H9 (cell line): ENCODE measurements at regions not wholly inside any gene's neighbourhood (a gene's known extent, or its start where the extent isn't known, plus 50 kb on each side); places are given as distances from the start of the nearest gene placed in this dataset.

ENCODE experiments used
- DNase-seq: peaks from one replicate; pipeline ENCODE4 v3.0.0-alpha.2; 2017
- H2AFZ ChIP-seq: one replicate; pipeline ENCODE4 v1.6.1; 2013; ENCODE audit warnings: mild to moderate bottlenecking, low read length, control low read depth, moderate library complexity
- H2AK5ac ChIP-seq: 2 replicates; pipeline ENCODE4 v1.6.1; 2013; ENCODE audit warnings: low read length, control low read depth, mixed read lengths; ENCODE audit not compliant: insufficient read length
- H2BK120ac ChIP-seq: one replicate; pipeline ENCODE4 v1.6.1; 2013; ENCODE audit warnings: low read depth, mild to moderate bottlenecking, low read length, control low read depth, inconsistent platforms; ENCODE audit not compliant: poor library complexity, severe bottlenecking
- H2BK12ac ChIP-seq: 2 replicates; pipeline ENCODE4 v1.6.1; 2013; ENCODE audit warnings: low read length, control low read depth, mixed read lengths, low read depth; ENCODE audit not compliant: insufficient read length
- H2BK15ac ChIP-seq: 2 replicates; pipeline ENCODE4 v1.6.1; 2013; ENCODE audit warnings: low read depth, low read length, control low read depth
- H2BK20ac ChIP-seq: one replicate; pipeline ENCODE4 v1.6.1; 2013; ENCODE audit warnings: low read depth, mild to moderate bottlenecking, low read length, control low read depth, inconsistent platforms; ENCODE audit not compliant: poor library complexity, severe bottlenecking
- H2BK5ac ChIP-seq: 2 replicates; pipeline ENCODE4 v1.6.1; 2013; ENCODE audit warnings: low read length, control low read depth, mixed read lengths; ENCODE audit not compliant: insufficient read length
- H3K14ac ChIP-seq: 2 replicates; pipeline ENCODE4 v1.6.1; 2013; ENCODE audit warnings: low read length, control low read depth; ENCODE audit not compliant: insufficient read depth
- H3K18ac ChIP-seq: 2 replicates; pipeline ENCODE4 v1.6.1; 2013; ENCODE audit warnings: low read depth, mild to moderate bottlenecking, mixed read lengths, low read length, control low read depth; ENCODE audit not compliant: insufficient read length
- H3K23ac ChIP-seq: 2 replicates; pipeline ENCODE4 v1.6.1; 2013; ENCODE audit warnings: low read length, control low read depth, mixed read lengths, low read depth; ENCODE audit not compliant: insufficient read length
- H3K23me2 ChIP-seq: 2 replicates; pipeline ENCODE4 v1.6.1; 2013; ENCODE audit warnings: low read depth, mild to moderate bottlenecking, mixed read lengths, low read length, control low read depth; ENCODE audit not compliant: insufficient read length, poor library complexity, severe bottlenecking
- H3K27ac ChIP-seq: 2 replicates; pipeline ENCODE4 v1.5.1; 2013; ENCODE audit warnings: low read length, control low read depth, mixed read lengths, low read depth; ENCODE audit not compliant: insufficient read length
- H3K27me3 ChIP-seq: 2 replicates; pipeline ENCODE4 v1.6.1; 2013; ENCODE audit warnings: low read length, control low read depth, inconsistent platforms; ENCODE audit not compliant: insufficient read depth
- H3K4ac ChIP-seq: 2 replicates; pipeline ENCODE4 v1.6.1; 2013; ENCODE audit warnings: low read depth, mild to moderate bottlenecking, control low read depth, inconsistent platforms, low read length, moderate library complexity
- H3K4me1 ChIP-seq: 2 replicates; pipeline ENCODE4 v1.6.1; 2013; ENCODE audit warnings: low read length, control low read depth, inconsistent platforms; ENCODE audit not compliant: insufficient read depth
- H3K4me2 ChIP-seq: 2 replicates; pipeline ENCODE4 v1.6.1; 2013; ENCODE audit warnings: low read length, control low read depth, mixed read lengths; ENCODE audit not compliant: insufficient read length, insufficient read depth
- H3K56ac ChIP-seq: 2 replicates; pipeline ENCODE4 v1.6.1; 2013; ENCODE audit warnings: low read depth, mild to moderate bottlenecking, mixed read lengths, low read length, control low read depth; ENCODE audit not compliant: insufficient read length
- H3K79me1 ChIP-seq: 2 replicates; pipeline ENCODE4 v1.6.1; 2013; ENCODE audit warnings: low read depth, mild to moderate bottlenecking, moderate library complexity, low read length, control low read depth, inconsistent platforms; ENCODE audit not compliant: insufficient read depth, poor library complexity, severe bottlenecking
- H3K79me2 ChIP-seq: 2 replicates; pipeline ENCODE4 v1.6.1; 2013; ENCODE audit warnings: low read length, control low read depth, inconsistent platforms; ENCODE audit not compliant: insufficient read depth
- H3K9ac ChIP-seq: 2 replicates; pipeline ENCODE4 v1.6.1; 2013; ENCODE audit warnings: low read length, control low read depth, mixed read lengths; ENCODE audit not compliant: insufficient read length; ENCODE audit errors: extremely low read depth
- H3K9me3 ChIP-seq: one replicate; pipeline ENCODE4 v1.6.1; 2013; ENCODE audit warnings: low read depth, low read length, inconsistent platforms; ENCODE audit not compliant: control insufficient read depth
- H3T11ph ChIP-seq: one replicate; pipeline ENCODE4 v1.6.1; 2013; ENCODE audit warnings: mild to moderate bottlenecking, low read length, control low read depth, inconsistent platforms
- H4K20me1 ChIP-seq: one replicate; pipeline ENCODE4 v1.6.1; 2013; ENCODE audit not compliant: control insufficient read depth, insufficient read length, insufficient read depth
- H4K5ac ChIP-seq: 2 replicates; pipeline ENCODE4 v1.6.1; 2013; ENCODE audit warnings: low read depth, mild to moderate bottlenecking, mixed read lengths, low read length, control low read depth; ENCODE audit not compliant: insufficient read length
- H4K8ac ChIP-seq: replicated peaks from 2 replicates; pipeline ENCODE4 v1.6.1; 2013; ENCODE audit warnings: low read length, control low read depth, mixed read lengths, low read depth; ENCODE audit not compliant: insufficient read length
- H4K91ac ChIP-seq: 2 replicates; pipeline ENCODE4 v1.6.1; 2013; ENCODE audit warnings: low read depth, mild to moderate bottlenecking, moderate library complexity, mixed read lengths, low read length, control low read depth; ENCODE audit not compliant: insufficient read length
- H3K27ac Mint-ChIP-seq, 3 experiments: 2 replicates in 2 of 3; 3 replicates in 1 of 3; pipeline ENCODE4 v1.8.0; 2020 to 2021; ENCODE audit warnings: mixed read lengths in 3 of 3, mild to moderate bottlenecking in 1 of 3, moderate library complexity in 1 of 3
- H3K27me3 Mint-ChIP-seq: 2 replicates; pipeline ENCODE4 v1.8.0; 2021; ENCODE audit warnings: low read depth, mild to moderate bottlenecking, moderate library complexity, mixed read lengths
- H3K36me3 Mint-ChIP-seq, 3 experiments: 2 replicates in 2 of 3; 3 replicates in 1 of 3; pipeline ENCODE4 v1.8.0; 2020 to 2021; ENCODE audit warnings: low read depth in 3 of 3, mixed read lengths in 3 of 3; ENCODE audit not compliant: insufficient read depth in 1 of 3
- H3K4me1 Mint-ChIP-seq, 2 experiments: 2 replicates each; pipeline ENCODE4 v1.8.0; 2020; ENCODE audit warnings: mixed read lengths in 2 of 2
- H3K4me3 Mint-ChIP-seq, 2 experiments: 2 replicates in 1 of 2; 3 replicates in 1 of 2; pipeline ENCODE4 v1.8.0; 2020 to 2021; ENCODE audit warnings: mild to moderate bottlenecking in 2 of 2, mixed read lengths in 2 of 2, moderate library complexity in 1 of 2
- H3K9me3 Mint-ChIP-seq, 2 experiments: 2 replicates in 1 of 2; 3 replicates in 1 of 2; pipeline ENCODE4 v1.8.0; 2020; ENCODE audit warnings: mild to moderate bottlenecking in 2 of 2, mixed read lengths in 2 of 2, moderate library complexity in 1 of 2
- CTCF ChIP-seq: fragments of 200-600 bp; sonication (generic); conservative IDR thresholded peaks from 3 replicates; pipeline ENCODE4 v1.8.0; 2021; ENCODE audit warnings: antibody characterized with exemption, mild to moderate bottlenecking
- WGBS: extraction: QIAGEN DNeasy Blood & Tissue Kit; methylation state at CpG from one replicate; pipeline ENCODE4 v1.1.7; 2013; ENCODE audit warnings: missing lambda C conversion rate, low lambda C conversion rate, mixed read lengths; ENCODE audit not compliant: insufficient read length; ENCODE audit errors: extremely low coverage; 5-methylcytosine and 5-hydroxymethylcytosine counted together

GRCh38 chr3:124422805-124423204, 307.4 kb upstream of the UMPS start:
- H3K27me3 Mint-ChIP-seq, result no peaks in the 10 kb centered on the region; the same call in 1 of the 2 replicates
- H4K8ac ChIP-seq, result no peak overlapping the region
- no peak overlapping the region for H2BK12ac ChIP-seq
- H3K9me3 ChIP-seq, result no peaks in the 10 kb centered on the region
- no peaks in the 10 kb centered on the region for H3K23me2 ChIP-seq
- H3K27me3 ChIP-seq, result no peaks in the 10 kb centered on the region
- no peak for TF ChIP-seq CTCF
- no peak overlapping the region for H2BK5ac ChIP-seq
- H2BK20ac ChIP-seq, result no peak overlapping the region
- H3K4me2 ChIP-seq, result no peak overlapping the region
- no peak overlapping the region for H3K56ac ChIP-seq
- H4K5ac ChIP-seq, result no peak overlapping the region
- DNase-seq, result no peak
- H3K79me2 ChIP-seq, result no peaks in the 10 kb centered on the region
- H3K18ac ChIP-seq, result no peak overlapping the region
- H3K4me1 Mint-ChIP-seq, result no peaks in the 10 kb centered on the region; a peak in 1 of 4 replicates
- H2BK120ac ChIP-seq, result no peak overlapping the region
- no peak overlapping the region for H3K14ac ChIP-seq
- H2AFZ ChIP-seq, result no peak overlapping the region
- no peak overlapping the region for H3K9ac ChIP-seq
- H3K36me3 Mint-ChIP-seq, result no peaks in the 10 kb centered on the region
- no peaks in the 10 kb centered on the region for H3K79me1 ChIP-seq
- no peaks in the 10 kb centered on the region for H4K20me1 ChIP-seq
- no peak overlapping the region for H3T11ph ChIP-seq
- no peaks in the 10 kb centered on the region for H3K9me3 Mint-ChIP-seq
- H4K91ac ChIP-seq, result no peak overlapping the region
- peak overlapping the region in 1 of 3 experiments; percentile 50; a peak in 1 of 7 replicates for H3K27ac Mint-ChIP-seq
- no peaks in the 10 kb centered on the region for H3K4me1 ChIP-seq
- no peak overlapping the region for H3K23ac ChIP-seq
- WGBS, result no CpG with 5 or more reads among the region's 4 CpGs
- H2BK15ac ChIP-seq, result no peak overlapping the region
- no peak overlapping the region for H3K4ac ChIP-seq
- no peak overlapping the region for H3K4me3 Mint-ChIP-seq
- no peak overlapping the region for H2AK5ac ChIP-seq
- no peak overlapping the region for H3K27ac ChIP-seq
